ENCODE measurements at regions not wholly inside any gene's neighbourhood (a gene's known extent, or its start where the extent isn't known, plus 50 kb on each side); places are given as distances from the start of the nearest gene placed in this dataset.

- no peak for TF ChIP-seq POLR2AphosphoS5 (IDR thresholded peaks at IDR 0.05)
- no peak for TF ChIP-seq CTCF (IDR thresholded peaks at IDR 0.05)
- TF ChIP-seq POLR2A (IDR thresholded peaks at IDR 0.05), result no peak
Measured at GRCh38 chr11:37762079-37762478, 1164.0 kb upstream of the RAG2 start.
